Choroid plexus epithelial cell (primary cell): ENCODE measurements at regions not wholly inside any gene's neighbourhood (a gene's known extent, or its start where the extent isn't known, plus 50 kb on each side); places are given as distances from the start of the nearest gene placed in this dataset.

Experiments used
- DNase-seq: peaks from one replicate; pipeline ENCODE4 v3.0.0-alpha.2; 2010; ENCODE audit warnings: low read depth
- H3K4me3 ChIP-seq: 2 replicates; pipeline ENCODE4 v1.5.1; 2011; ENCODE audit warnings: low read depth, mild to moderate bottlenecking, control low read depth, low read length, moderate library complexity
- CTCF ChIP-seq: conservative IDR thresholded peaks from 2 replicates; pipeline ENCODE4 v1.5.1; 2011; ENCODE audit warnings: low read depth, mild to moderate bottlenecking, control low read depth, inconsistent platforms, low read length, moderate library complexity

DNA sequence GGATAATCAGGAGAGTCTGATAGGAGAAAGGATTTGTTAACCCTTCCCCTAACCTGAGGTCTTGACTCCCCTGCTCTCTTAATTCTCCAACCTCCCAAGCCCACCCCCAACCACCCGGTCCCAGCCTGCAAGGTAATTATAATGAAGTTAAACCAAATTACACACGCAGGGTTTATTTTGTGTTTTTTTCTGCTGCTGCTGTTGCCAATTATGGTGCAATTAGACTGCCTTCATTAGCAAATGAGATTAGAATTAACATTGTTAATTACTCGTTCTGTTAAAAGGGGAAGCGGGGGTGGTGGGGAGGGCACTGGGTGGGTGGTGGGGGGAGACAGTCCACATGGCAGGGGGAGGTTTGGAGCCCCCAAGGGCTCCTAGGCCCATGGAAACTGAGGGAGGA, 128.9 kb downstream of the CCT6B start:
- no peak overlapping the region for H3K4me3 ChIP-seq
- no peak for DNase-seq
- no peak for TF ChIP-seq CTCF

- TF ChIP-seq CTCF: no peak
- no peak for DNase-seq
- H3K4me3 ChIP-seq: no peak overlapping the region
These were observed 134.3 kb downstream of the CCT6B start for GRCh38 chr17:34827008-34827407.

DNA sequence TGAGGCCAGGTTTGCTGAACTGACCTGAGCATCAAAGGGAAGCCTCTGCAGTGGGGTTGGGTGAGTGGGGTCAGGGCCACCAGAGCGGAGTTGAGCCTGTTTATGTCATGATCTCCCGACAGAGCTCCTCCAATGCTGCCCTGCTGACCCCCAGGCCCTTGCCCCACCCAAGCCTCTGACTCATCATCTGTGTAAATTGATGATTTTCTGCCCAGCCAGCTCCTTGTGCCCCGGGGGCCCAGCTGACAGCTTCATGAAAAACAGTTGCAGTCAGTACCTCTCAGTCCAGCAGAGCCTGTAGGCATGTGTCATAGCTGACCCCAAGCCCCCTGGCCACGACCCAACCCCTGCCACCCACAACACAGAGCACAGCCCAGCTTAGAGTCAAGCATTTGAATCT, 134.9 kb downstream of the CCT6B start:
- H3K4me3 ChIP-seq: no peak overlapping the region
- DNase-seq: no peak
- TF ChIP-seq CTCF: no peak

DNA sequence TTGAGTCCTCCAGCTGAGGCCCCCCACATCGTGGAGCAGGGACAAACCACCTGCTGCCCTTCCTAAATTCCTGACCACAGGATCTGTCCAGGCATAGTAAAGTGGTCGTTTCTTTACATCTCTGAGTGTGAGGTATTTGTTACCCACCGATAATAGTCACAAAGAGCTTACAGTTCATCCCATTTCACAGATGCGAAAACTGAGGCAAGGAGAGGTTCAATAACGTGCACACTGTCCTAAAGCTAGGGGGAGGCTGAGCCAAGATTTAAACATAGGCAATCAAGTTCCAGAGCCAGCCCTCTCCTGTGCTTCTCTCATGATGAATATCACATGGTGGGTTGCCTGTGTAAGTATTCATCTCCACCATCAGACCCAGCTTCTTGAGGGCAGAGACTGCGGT, 135.4 kb downstream of the CCT6B start:
- no peak overlapping the region for H3K4me3 ChIP-seq
- no peak for TF ChIP-seq CTCF
- no peak for DNase-seq

GRCh38 chr17:34825102-34825501, 136.2 kb downstream of the CCT6B start:
- H3K4me3 ChIP-seq: no peak overlapping the region
- TF ChIP-seq CTCF: no peak
- DNase-seq: no peak

GRCh38 chr17:34823023-34823422, 138.2 kb downstream of the CCT6B start:
- DNase-seq: no peak
- H3K4me3 ChIP-seq: no peak overlapping the region
- TF ChIP-seq CTCF: no peak

DNA sequence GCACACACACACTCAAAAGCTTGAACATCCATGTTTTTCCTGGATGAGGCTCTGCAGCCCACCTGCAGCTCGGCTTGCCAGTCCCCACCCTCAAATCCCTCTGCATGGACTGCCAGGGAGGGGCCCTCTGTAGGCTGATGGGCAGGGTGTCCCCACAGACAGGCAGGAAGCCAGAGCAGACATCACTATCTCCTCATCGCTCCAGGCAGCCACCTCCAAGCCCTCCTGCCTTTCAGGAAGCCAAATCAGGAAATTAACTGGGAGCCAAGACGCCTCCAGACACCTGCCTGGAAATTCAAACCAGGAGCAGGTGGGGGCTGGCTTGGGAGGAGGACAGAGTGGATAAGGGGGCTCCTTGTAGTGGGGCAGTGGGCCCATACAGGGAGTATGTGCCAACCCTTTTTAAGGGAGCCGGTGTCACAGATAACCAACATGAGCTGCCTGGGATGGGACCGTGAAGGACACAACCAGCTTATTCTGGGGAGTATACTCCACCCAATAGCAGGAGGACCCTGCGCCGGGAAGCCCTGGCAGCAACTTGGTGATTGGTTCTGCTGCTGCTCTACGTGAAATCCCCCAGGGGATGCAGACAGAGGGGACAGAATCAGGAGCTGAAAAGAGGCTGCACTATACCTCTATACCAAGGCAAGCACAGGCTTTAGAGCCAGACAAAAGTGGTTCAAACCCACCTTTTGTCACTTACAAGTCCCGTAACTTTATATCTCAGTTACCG, 139.1 kb downstream of the CCT6B start:
- H3K4me3 ChIP-seq: no peak overlapping the region
- no peak for DNase-seq

More for the DNA sequence above, 139.1 kb downstream of the CCT6B start:
- no peak for TF ChIP-seq CTCF
